ENCODE measurements at regions not wholly inside any gene's neighbourhood (a gene's known extent, or its start where the extent isn't known, plus 50 kb on each side); places are given as distances from the start of the nearest gene placed in this dataset.

DNA sequence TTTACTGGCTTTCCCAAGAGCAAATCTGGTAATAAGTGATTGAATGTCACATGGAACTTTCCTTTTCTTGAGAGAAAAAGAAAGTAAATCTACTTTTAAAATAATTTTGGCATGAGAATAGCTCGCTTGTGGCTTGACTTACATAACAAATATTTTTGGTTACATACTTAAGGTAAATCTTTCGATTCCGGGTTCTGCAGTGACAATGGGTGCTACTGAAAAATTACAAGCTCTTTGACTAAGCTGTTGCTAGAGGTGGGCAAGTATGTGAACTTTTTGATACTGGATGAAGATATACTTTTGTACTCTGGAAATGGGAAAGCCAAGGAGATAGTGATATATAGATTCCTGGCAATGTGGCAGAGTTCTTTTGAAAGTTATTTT, 51.9 kb upstream of the OTOL1 start:
- DNase-seq (ENCODE audit: low spot score) = no peak

DNA sequence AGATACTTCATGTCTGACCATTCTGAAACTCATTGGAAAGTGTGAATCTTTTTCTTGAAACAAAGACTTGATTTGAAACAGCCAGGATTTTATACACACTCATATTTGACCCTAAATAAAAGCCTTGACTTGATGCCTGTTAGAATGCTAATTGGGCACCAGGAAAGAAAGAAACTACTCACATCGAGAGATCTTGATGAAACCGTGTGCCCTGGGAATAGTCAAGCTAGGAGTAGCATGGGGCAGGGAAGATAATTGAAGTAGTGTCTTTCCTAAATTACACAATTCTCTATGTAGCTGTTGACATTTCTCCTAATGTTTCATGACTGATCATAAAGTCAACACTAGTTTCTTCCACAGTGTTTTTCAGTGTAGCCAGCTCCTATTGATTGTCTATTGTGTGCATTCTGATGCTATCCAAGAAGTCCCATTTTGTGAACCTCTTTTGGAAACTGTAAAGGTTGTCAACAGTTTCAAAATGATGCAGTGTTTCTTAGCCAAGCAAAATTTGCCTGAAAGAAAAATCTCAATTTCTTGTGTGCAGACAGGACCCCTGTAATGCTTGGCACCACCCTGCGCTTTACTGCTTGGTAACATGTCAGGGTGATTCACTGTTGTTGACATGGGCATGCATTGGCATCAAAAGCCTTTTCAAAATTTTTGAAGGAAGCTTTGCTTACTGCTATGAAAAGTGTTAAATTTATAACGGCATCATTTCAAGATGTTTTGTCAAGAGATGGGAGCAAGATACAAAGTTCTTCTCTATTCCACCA, 52.5 kb upstream of the OTOL1 start:
- DNase-seq (ENCODE audit: low spot score) = no peak

DNA sequence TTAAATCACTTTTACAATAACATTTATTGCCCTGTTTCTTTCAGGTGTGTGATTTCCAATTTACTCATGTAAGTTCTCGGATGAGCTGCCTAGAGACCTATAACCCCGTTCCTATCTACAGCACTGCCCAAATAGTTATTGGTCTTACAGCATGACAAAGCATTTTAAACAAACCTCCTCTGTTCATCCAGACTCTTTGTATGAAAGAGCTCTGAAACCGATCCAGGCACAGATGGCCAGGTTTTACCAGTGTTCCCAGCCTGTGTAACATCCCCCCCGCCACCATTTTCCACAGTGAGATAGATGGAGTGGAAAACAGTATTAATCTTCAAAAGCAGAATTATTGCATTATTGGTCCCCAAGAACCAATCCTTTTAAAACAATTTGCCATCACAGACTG, 59.0 kb upstream of the SPTSSB start:
- no peak for DNase-seq (ENCODE audit: low spot score)

DNA sequence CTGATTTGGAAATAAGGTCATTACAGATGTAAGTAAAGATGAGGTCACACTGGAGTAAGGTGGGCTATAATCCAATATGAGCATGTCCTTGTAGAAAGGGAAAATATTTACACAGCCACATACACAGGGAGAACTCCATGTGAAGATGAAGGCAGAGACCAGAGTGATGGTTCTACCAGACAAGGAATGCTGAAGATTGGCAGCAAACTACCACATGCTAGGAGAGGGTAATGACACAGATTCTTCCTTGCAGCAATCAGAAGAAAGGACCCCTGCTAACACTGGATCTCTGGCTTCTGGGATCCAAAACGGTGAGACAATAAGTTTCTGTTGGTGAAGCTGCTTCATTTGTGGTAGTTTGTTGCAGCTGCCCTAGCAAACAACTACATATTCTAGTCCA, 56.0 kb upstream of the SPTSSB start:
- no peak for DNase-seq (ENCODE audit: low spot score)

DNA sequence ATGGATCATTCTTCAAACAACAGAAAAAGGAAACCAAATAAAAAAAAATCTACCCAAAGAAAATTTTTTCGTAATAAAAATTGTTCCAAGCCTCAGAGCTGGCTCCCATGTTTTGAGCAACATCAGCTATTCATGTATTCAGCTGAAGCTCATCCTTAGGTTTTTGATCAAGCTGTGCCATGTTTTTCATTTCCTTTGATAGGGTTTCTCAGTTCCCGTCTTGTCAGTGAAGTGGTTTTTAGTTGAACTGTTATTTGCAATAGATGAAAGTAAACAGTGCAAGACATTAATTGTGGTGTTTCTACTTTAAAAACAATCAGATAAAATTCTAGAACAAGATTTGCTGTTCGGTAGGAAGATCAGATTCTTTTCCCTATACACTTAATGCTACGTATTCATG, 55.4 kb upstream of the SPTSSB start:
- no peak for DNase-seq (ENCODE audit: low spot score)

DNA sequence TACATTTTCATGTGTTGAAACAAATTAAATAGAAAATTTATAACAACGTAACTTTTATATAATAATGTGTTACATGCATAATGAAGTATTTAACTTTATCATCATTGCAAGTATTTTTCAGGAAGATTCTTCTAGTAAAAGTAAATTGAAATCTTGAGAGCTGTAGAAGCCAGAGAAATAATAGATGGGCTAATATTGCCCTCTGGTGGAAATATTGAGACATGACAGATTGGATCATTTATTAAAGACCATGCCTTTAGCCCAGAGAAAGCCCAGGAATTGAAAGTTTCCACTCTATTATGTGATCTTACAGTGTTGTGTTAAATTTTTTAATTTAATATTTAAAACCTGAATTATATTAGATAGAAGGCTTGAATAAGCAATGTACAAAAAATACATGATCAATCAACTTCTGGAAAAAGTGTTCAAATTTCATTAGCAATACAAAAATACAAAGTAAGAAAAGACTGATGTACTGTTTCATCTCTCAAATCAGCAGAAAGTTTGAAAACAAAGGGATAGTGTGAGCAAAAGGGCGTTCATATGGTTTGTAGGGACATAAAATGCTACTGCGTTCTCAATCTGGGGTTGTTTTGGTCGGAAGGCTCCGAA, 52.7 kb upstream of the SPTSSB start:
- DNase-seq (ENCODE audit: low spot score) = peak; percentile 29

DNA sequence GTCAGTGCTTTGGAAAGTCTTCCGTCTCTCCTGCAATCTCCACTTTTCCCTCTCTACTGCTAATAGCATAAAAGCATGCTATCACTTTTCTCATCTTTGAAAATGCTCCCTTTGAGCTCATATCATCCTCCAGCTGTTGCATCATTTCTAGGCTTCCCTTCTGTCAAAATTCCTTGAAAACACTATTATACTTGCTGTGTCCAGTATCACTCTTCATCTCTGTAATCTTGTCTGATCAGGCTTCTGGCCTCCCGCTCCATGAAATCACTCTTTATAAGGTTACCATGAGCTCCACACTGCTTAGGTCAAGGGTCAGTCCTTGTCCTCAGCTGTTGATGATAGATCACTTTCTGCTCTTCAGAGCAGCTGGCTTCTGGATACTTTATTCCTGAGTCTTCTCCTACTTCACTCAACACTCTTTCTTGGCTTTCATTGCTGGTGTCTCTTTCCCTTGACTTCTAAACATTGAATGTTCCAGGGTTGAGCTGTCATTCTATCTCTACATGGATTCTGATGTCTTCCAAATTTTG, 50.9 kb upstream of the SPTSSB start:
- DNase-seq (ENCODE audit: low spot score) = no peak
